ENCODE measurements at regions not wholly inside any gene's neighbourhood (a gene's known extent, or its start where the extent isn't known, plus 50 kb on each side); places are given as distances from the start of the nearest gene placed in this dataset.
A peak's percentile ranks its signal among the peaks of the same experiment; 100 is the strongest.
"Not testable (repeated sequence)": the region's sequence is repeated elsewhere in the genome, so short reads cannot be mapped to it uniquely, and the experiment has no call there.

GRCh38 chr6:90463359-90463758, 123.5 kb downstream of the MAP3K7 start:
- no peak for DNase-seq

DNA sequence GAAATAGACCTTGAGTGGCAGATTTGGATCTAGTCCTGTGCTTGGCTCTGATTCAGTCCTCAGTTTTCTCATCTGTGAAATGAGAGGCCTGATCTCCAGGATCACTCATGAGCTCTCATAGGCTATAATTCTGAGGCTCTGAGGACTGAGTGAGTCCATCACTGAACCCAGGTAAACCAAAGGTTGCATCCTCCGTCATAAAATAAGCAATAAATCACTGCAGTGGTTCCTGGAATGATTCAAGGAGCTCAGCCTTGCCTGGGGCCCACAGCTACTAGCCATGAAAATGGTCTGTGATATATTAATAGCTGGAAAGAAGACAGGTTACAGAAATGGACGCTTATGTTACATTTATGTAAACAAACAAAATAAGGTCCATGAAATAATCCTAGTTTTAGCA, 124.8 kb downstream of the MAP3K7 start:
- no peak for DNase-seq

GRCh38 chr6:90461383-90461782, 125.5 kb downstream of the MAP3K7 start:
- DNase-seq = no peak

DNA sequence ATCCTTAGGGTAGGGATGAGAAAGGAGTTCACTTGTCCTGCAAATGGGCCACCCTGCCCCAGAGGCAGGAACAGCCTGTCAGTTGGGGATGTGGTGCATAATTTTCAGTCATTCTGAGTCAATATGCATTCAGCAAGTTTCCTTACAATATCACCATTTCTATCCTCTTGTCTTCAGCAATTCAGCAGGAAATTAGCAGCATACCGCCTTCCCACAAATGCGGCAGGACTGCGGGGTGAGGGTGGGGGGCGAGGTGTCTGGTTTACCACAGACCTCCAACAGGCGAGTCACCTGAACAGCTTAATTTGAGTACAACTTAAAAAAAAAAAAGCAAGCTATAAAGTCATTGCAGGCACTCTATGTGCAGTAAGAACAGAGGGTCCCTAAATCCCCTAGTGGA, 126.8 kb downstream of the MAP3K7 start:
- DNase-seq = no peak

DNA sequence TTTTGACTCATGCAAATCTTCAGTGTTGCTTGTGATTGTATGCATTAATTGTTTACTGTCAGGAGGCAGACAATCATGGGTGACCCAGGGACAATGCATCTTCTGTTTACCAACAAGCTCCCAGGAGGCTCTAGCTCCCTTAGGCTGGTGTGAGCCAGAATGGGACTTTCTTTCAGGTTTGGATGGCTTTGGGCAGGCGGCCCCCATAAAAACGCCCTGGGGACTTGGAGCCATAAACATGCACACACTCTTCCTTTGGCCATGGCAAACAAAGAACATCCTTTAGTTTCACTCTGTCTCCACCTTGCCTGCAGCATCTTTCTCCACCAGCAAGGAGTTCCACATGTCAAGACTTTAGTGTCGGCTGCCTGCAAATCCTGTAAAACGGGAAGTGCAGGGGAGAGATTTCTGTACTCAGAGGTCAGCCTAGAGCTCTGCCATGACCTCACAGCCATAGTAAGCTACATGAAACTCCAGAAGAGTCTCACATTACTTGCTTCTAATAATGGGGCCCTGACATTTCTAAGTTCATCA, 127.6 kb downstream of the MAP3K7 start:
- no peak for DNase-seq

- DNase-seq = peak; percentile 9
These were observed 128.3 kb downstream of the MAP3K7 start for GRCh38 chr6:90458353-90459224.

DNA sequence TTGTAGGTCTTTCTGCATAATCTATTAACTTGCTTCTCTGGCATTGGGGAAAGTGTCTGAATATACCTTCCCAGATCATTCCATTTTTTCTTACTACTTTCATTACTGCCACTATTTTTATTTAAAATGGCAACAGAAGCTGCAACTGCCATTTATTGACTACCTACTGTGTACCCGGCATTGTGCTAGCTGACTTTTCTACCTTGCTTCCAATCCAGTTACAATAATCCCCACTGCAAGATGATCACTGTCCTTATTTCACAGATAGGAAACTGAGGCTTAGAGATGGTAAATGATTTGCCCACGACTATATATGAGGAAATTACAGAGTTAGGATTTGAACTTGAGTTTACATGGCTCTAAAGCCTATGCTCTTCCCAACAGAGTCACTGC, 129.0 kb downstream of the MAP3K7 start:
- DNase-seq = no peak

DNA sequence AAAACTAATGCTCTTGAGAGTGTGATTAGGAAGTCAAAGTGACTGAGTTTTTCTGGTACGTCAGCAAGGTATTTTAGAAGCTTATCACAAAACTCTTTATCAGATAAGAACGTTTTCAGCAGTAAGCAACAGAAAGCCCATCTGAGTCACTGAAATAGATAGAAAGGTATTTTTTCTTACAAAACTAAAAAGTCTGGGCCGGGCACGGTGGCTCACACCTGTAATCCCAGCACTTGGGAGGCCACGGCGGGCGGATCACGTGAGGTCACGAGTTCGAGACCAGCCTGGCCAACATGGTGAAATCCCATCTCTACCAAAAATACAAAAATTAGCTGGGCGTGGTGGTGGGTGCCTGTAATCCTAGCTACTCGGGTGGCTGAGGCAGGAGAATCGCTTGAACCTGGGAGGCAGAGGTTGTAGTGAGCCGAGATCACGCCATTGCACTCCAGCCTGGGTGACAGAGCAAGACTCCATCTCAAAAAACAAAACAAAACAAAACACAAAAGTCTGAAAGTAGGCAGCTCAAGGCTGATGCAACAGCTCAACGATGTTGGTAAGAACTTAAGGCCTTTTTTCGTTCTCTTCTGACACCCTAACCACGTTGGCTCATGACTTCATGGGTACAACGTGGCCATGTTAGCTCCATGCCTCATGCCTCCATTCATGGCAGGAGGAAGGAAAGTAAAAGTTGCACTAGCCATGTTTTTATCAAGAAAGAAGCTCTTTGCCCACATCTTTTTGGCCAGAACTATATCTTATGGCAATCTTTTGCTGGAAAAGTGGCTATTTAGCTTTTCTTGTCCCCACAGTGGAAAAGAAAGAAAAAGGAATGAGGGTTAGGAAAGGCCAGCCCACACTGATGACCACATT, 129.6 kb downstream of the MAP3K7 start:
- DNase-seq = not testable (repeated sequence)

- DNase-seq = no peak
These were observed 130.9 kb downstream of the MAP3K7 start for GRCh38 chr6:90456001-90456400.

- no peak for DNase-seq
These were observed 131.9 kb downstream of the MAP3K7 start for GRCh38 chr6:90454836-90455427.

DNA sequence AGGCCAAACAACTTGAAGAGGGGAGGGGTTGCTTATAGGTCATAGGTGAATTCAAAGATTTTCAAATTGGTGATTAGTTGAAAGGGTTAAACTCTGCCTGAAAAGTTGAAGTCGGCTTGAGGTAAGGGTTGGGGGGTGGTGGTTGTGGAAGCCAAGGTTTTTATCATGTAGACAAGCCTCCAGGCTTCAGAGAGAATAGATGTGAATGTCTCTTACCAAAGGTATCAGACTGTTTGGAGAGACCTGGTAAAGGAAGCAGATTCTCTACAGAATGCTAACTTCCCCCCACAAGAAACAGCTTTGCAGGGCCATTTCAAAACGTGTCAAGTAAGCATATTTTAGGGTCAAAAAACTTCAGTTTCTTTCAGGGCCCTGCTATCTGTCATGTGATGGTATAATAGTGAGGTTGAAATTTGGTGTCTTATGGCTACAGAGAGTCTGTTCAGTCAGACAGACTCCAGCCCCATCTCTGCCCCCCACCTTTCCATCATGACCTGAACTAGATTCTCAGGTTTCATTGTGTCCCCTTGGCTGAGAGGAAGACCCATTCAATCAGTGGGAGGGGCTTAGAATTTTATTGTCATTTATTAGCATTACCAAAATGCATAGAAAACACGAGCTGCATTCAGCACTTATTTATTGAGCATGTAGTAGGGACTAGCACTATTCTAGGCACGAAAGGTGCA, 136.5 kb downstream of the MAP3K7 start:
- DNase-seq = no peak

GRCh38 chr6:90449311-90449710, 137.6 kb downstream of the MAP3K7 start:
- no peak for DNase-seq

GRCh38 chr6:90448836-90449235, 138.0 kb downstream of the MAP3K7 start:
- no peak for DNase-seq

DNA sequence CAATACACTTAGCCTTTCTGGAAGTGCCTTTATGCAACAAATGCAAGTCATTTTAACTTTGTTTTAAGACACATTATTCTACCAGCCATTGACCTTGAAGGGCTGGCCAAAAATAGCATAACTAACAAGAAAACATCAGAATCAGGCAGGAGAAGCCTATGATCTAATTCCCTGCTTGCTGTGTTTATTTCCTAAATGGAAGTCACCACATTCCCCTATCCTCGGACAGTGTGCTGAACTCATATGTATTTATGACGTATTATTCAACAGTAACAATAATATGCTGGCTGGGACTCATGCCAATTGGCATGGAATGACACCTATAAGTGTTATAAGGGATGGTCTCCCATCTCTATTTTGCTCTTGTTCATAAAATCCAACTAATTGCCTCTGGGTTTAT, 140.7 kb downstream of the MAP3K7 start:
- DNase-seq = peak; percentile 13

DNA sequence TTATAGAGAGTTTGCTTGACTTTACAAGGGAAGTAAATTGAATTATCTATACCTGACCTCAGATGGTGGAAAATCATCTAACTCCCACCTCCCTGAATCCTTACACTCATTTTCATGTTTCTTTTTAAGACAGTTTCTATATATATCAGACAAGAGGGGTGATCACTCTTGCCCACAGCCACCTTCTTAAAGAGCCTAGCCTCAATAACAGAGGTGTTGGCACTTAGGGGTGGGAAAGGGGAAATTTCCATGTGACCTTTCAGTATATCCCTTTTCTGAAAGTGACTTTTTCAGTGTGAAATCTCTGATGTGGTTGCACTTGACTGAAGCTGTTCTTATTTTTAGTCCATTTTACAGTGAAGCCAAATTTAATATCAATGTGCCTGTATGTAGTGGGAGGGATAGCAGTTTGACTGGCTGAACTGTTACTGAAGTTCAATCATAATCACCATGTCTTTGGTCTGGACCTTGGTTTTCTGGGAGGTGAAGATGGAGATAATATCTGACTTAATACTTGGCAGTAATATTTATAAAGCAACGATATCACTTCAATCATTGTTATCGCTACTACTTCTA, 141.3 kb downstream of the MAP3K7 start:
- DNase-seq = no peak

DNA sequence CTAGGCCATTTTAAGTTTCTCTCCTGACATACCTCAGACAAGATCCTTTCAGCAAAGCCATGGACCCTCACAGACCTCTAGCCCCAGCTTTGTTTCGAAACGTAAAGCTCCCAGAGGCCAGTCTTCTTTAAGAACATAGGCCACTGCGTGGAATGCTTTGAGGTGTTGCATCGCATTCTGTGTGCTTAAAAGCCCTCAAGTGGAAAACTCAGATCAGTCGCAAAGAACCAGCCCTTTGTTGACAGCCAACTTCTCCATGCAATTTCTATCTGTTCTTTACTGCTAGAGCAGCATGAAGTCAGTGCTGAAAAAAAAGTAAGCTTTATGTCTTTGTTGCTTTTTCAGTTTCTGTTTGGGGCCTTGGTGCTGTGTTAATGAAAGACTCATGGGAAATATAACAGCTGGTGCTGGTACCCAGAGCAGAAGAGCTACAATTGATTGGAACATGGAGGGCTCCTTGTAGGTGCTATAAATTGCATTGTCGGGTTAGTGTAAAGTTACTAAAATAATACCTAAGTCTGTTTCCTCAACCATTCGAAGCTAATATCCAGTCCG, 142.6 kb downstream of the MAP3K7 start:
- DNase-seq = no peak

DNA sequence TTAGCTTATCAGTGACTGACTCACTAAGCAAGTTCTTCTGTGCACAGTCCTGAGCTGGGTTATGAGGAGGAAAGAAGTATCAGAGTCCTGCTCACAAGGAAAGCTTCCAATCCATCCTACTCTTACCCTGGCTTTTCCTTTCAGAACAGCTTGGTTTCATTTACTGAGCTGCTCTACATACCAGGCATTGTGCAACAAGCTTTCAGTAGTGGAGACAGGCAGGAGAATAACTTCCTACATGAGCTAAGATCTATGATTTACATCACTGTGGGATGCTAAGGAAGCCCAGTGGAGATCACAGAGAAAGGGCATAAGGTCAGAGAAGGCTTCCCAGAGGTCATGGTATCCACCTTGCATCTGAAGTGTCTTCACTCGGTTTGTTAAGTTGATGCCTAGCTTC, 144.5 kb downstream of the MAP3K7 start:
- no peak for DNase-seq

- no peak for DNase-seq
These were observed 144.1 kb upstream of the BACH2 start for GRCh38 chr6:90440586-90441283.

GRCh38 chr6:90439586-90439985, 142.9 kb upstream of the BACH2 start:
- DNase-seq = no peak

- no peak for DNase-seq
These were observed 139.8 kb upstream of the BACH2 start for GRCh38 chr6:90436403-90436802.

DNA sequence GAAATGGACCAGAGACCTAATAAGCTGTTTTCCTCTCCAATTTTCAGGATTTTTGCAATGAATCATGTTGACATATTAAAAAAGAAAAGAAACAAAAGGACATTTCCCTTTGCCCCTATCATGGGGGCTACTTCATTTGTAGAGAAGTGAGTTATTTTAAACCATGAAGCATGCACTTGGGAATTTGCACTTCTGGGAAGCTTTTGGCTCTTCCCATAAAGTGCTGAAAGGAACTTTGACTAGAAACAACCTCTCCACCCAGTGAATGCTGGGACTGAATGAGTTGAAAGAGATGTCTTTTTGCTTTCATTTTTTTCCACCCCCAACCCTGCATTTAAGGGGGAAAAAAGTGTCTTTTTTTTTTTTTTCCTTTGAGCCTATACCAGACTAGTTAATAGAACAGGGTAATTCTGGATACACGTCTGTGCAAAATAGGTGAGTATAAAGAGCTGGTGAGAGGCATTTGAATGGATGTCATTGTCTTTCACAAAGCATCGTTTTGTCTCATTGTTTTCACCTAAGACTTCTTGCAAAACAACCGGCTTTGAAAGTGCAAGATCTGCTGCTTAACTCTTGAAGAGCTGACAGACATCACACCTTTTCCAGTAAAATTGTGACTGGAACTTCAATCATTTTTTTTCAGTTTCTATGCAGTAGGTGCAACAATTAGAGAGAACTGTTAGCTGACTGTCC, 138.7 kb upstream of the BACH2 start:
- DNase-seq = no peak
